ENCODE measurements at regions not wholly inside any gene's neighbourhood (a gene's known extent, or its start where the extent isn't known, plus 50 kb on each side); places are given as distances from the start of the nearest gene placed in this dataset.

DNA sequence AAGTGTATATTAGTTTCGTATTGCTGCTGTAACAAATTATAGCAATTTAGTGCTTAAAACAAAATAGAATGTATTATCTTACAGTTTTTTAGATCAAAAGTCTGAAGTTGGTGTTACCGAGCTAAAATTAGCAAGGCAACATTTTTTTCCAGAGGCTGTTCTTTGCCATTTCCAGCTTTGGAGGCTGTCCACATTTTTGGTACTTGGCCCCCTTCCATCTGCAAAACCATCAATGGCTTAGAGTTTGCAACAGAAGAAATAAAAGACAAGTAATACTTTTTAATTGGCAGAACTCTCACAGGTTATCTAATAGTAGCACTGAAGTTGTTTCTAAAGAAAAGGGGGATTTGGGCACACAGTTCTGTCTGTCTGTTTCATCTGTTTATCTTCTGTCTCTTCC, 1248.5 kb downstream of the ROBO1 start:
- Histone ChIP-seq H3K79me2 (ENCODE audit: control insufficient read depth, insufficient read depth, low read length) (no peaks in the 10 kb centered on the region), H2AFZ (ENCODE audit: low read length) (no peak overlapping the region), H3K9ac (ENCODE audit: insufficient read depth, low read length) (no peak overlapping the region), H3K27ac (ENCODE audit: insufficient read depth, low read length) (no peak overlapping the region), H3K9me3 (ENCODE audit: control insufficient read depth, insufficient read depth, low read depth, low read length) (no peaks in the 10 kb centered on the region), H3K4me2 (ENCODE audit: extremely low read depth, insufficient read depth, low read length) (no peak overlapping the region), H3K4me1 (ENCODE audit: control insufficient read depth, extremely low read depth, insufficient read depth, low read length) (no peaks in the 10 kb centered on the region), H3K4me3 (replicated peaks in 1 of 4; ENCODE audit: control extremely low read depth in 1 of 4, insufficient read depth in 1 of 4, low read depth in 3 of 4, low read length in 4 of 4) (no peak overlapping the region), H3K36me3 (ENCODE audit: control insufficient read depth, insufficient read depth, low read length) (no peaks in the 10 kb centered on the region), H4K20me1 (ENCODE audit: control insufficient read depth, extremely low read depth, insufficient read depth, low read length) (no peaks in the 10 kb centered on the region), H3K27me3 (ENCODE audit: control insufficient read depth, insufficient read depth, low read length) (no peaks in the 10 kb centered on the region)
- TF ChIP-seq, protein P1, sequence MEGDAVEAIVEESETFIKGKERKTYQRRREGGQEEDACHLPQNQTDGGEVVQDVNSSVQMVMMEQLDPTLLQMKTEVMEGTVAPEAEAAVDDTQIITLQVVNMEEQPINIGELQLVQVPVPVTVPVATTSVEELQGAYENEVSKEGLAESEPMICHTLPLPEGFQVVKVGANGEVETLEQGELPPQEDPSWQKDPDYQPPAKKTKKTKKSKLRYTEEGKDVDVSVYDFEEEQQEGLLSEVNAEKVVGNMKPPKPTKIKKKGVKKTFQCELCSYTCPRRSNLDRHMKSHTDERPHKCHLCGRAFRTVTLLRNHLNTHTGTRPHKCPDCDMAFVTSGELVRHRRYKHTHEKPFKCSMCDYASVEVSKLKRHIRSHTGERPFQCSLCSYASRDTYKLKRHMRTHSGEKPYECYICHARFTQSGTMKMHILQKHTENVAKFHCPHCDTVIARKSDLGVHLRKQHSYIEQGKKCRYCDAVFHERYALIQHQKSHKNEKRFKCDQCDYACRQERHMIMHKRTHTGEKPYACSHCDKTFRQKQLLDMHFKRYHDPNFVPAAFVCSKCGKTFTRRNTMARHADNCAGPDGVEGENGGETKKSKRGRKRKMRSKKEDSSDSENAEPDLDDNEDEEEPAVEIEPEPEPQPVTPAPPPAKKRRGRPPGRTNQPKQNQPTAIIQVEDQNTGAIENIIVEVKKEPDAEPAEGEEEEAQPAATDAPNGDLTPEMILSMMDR (conservative IDR thresholded peaks at IDR 0.05 in 1 of 2, IDR thresholded peaks at IDR 0.05 in 1 of 2; ENCODE audit: low read depth in 1 of 2, low read length in 2 of 2): no peak
- TF ChIP-seq EZH2 (IDR thresholded peaks at IDR 0.05; ENCODE audit: low read length, missing control alignments): no peak
- DNase-seq (ENCODE audit: low read depth in 2 of 2): peak; percentile 31 to 50

DNA sequence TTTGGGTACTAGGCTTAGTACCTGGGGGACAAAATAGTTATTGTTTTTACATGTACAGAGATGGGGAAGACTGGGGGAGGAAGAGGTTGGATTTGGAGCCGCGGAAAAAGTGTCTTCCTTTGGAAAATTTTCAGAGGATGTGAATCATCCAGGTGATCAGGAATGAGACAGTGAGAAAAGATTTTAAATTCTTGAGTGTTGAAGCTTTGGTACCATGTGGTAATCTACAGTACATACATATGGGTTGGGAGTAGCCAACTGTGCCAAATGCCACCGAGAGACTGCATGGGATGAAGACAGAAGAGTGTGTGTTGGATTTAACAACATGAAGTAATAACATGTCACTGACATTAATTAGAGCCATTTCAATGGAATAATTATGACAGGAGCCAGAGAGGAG, 1238.2 kb downstream of the ROBO1 start:
- Histone ChIP-seq H3K79me2 (ENCODE audit: control insufficient read depth, insufficient read depth, low read length) (no peaks in the 10 kb centered on the region), H3K4me1 (ENCODE audit: control insufficient read depth, extremely low read depth, insufficient read depth, low read length) (no peaks in the 10 kb centered on the region), H3K27ac (ENCODE audit: insufficient read depth, low read length) (no peak overlapping the region), H2AFZ (ENCODE audit: low read length) (no peak overlapping the region), H3K9me3 (ENCODE audit: control insufficient read depth, insufficient read depth, low read depth, low read length) (no peaks in the 10 kb centered on the region), H3K4me2 (ENCODE audit: extremely low read depth, insufficient read depth, low read length) (no peak overlapping the region), H3K36me3 (ENCODE audit: control insufficient read depth, insufficient read depth, low read length) (no peaks in the 10 kb centered on the region), H3K4me3 (replicated peaks in 1 of 4; ENCODE audit: control extremely low read depth in 1 of 4, insufficient read depth in 1 of 4, low read depth in 3 of 4, low read length in 4 of 4) (no peak overlapping the region), H3K27me3 (ENCODE audit: control insufficient read depth, insufficient read depth, low read length) (no peaks in the 10 kb centered on the region), H4K20me1 (ENCODE audit: control insufficient read depth, extremely low read depth, insufficient read depth, low read length) (no peaks in the 10 kb centered on the region), H3K9ac (ENCODE audit: insufficient read depth, low read length) (no peak overlapping the region)
- TF ChIP-seq EZH2 (IDR thresholded peaks at IDR 0.05; ENCODE audit: low read length, missing control alignments): no peak
- TF ChIP-seq, protein P1 (conservative IDR thresholded peaks at IDR 0.05 in 1 of 2, IDR thresholded peaks at IDR 0.05 in 1 of 2; ENCODE audit: low read depth in 1 of 2, low read length in 2 of 2): no peak
- no peak for DNase-seq (ENCODE audit: low read depth in 2 of 2)

DNA sequence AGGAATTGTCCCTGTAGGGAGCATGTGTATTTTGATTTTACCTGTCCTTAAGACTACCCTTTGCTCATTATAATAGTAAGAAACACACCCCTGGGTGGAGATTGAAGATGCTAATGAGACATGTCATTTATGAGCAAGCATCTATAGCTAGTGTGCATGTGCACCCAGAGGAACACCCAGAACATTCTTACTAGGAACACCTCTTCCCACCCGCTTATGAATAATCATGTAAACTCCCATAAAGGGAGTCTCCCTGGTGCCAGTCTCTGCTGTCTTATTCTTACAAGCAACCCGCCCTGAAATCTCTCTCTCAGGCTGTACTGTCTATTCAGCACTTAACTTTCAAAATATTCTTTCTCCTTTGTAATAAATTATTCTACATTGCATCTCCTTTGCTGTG, 1227.3 kb downstream of the ROBO1 start:
- no peak for DNase-seq (ENCODE audit: low read depth in 2 of 2)

More for the DNA sequence above, 1227.3 kb downstream of the ROBO1 start:
- H3K9me3 ChIP-seq (ENCODE audit: control insufficient read depth, insufficient read depth, low read depth, low read length): no peaks in the 10 kb centered on the region
- no peaks in the 10 kb centered on the region for H3K36me3 ChIP-seq (ENCODE audit: control insufficient read depth, insufficient read depth, low read length)
- TF ChIP-seq EZH2 (IDR thresholded peaks at IDR 0.05; ENCODE audit: low read length, missing control alignments): no peak
- TF ChIP-seq, protein P1 (conservative IDR thresholded peaks at IDR 0.05 in 1 of 2, IDR thresholded peaks at IDR 0.05 in 1 of 2; ENCODE audit: low read depth in 1 of 2, low read length in 2 of 2): no peak
- no peaks in the 10 kb centered on the region for H3K27me3 ChIP-seq (ENCODE audit: control insufficient read depth, insufficient read depth, low read length)
- no peak overlapping the region for H3K9ac ChIP-seq (ENCODE audit: insufficient read depth, low read length)
- no peak overlapping the region for H2AFZ ChIP-seq (ENCODE audit: low read length)
- no peak overlapping the region for H3K4me3 ChIP-seq (replicated peaks in 1 of 4; ENCODE audit: control extremely low read depth in 1 of 4, insufficient read depth in 1 of 4, low read depth in 3 of 4, low read length in 4 of 4)
- H4K20me1 ChIP-seq (ENCODE audit: control insufficient read depth, extremely low read depth, insufficient read depth, low read length): no peaks in the 10 kb centered on the region
- H3K4me1 ChIP-seq (ENCODE audit: control insufficient read depth, extremely low read depth, insufficient read depth, low read length): no peaks in the 10 kb centered on the region
- no peak overlapping the region for H3K27ac ChIP-seq (ENCODE audit: insufficient read depth, low read length)
- H3K4me2 ChIP-seq (ENCODE audit: extremely low read depth, insufficient read depth, low read length): no peak overlapping the region
- no peaks in the 10 kb centered on the region for H3K79me2 ChIP-seq (ENCODE audit: control insufficient read depth, insufficient read depth, low read length)

All from fibroblast of lung (primary cell).